PFSK-1 (cell line): ENCODE measurements at regions not wholly inside any gene's neighbourhood (a gene's known extent, or its start where the extent isn't known, plus 50 kb on each side); places are given as distances from the start of the nearest gene placed in this dataset.

Experiments
- POLR2AphosphoS5 ChIP-seq: IDR thresholded peaks from 2 replicates; pipeline ENCODE4 v1.6.1; 2012; ENCODE audit warnings: low read depth, mild to moderate bottlenecking, control low read depth, low read length, moderate library complexity
- REST ChIP-seq, 2 experiments: IDR thresholded peaks; 2 replicates each; pipeline versions ENCODE4 v1.6.1 to v1.8.0; 2011 to 2012; ENCODE audit warnings: low read depth in 2 of 2, low read length in 2 of 2, control low read depth in 1 of 2, inconsistent platforms in 1 of 2, mild to moderate bottlenecking in 1 of 2, moderate library complexity in 1 of 2; ENCODE audit not compliant: insufficient read depth in 1 of 2
- TAF1 ChIP-seq: IDR thresholded peaks from 2 replicates; pipeline ENCODE4 v1.6.1; 2012; ENCODE audit warnings: low read length, control low read depth, borderline replicate concordance; ENCODE audit not compliant: insufficient read depth

GRCh38 chr5:135737701-135738563 is 96.5 kb upstream of the SLC25A48 start:
- TF ChIP-seq POLR2AphosphoS5, result no peak
- no peak for TF ChIP-seq TAF1
- no peak for TF ChIP-seq REST (IDR thresholded peaks at IDR 0.05; ENCODE audit: insufficient read depth in 1 of 2, low read depth in 2 of 2, low read length in 2 of 2)
